ENCODE measurements at regions not wholly inside any gene's neighbourhood (a gene's known extent, or its start where the extent isn't known, plus 50 kb on each side); places are given as distances from the start of the nearest gene placed in this dataset.

GRCh38 chr7:94212160-94212559, 182.5 kb upstream of the COL1A2 start:
- H3K4me2 ChIP-seq (ENCODE audit: low read length): no peak overlapping the region
- H3F3A ChIP-seq (ENCODE audit: low read length, unreplicated experiment): no peaks in the 10 kb centered on the region
- intact Hi-C loops (cut with micrococcal nuclease): no loop called here
- TF ChIP-seq, protein P1, sequence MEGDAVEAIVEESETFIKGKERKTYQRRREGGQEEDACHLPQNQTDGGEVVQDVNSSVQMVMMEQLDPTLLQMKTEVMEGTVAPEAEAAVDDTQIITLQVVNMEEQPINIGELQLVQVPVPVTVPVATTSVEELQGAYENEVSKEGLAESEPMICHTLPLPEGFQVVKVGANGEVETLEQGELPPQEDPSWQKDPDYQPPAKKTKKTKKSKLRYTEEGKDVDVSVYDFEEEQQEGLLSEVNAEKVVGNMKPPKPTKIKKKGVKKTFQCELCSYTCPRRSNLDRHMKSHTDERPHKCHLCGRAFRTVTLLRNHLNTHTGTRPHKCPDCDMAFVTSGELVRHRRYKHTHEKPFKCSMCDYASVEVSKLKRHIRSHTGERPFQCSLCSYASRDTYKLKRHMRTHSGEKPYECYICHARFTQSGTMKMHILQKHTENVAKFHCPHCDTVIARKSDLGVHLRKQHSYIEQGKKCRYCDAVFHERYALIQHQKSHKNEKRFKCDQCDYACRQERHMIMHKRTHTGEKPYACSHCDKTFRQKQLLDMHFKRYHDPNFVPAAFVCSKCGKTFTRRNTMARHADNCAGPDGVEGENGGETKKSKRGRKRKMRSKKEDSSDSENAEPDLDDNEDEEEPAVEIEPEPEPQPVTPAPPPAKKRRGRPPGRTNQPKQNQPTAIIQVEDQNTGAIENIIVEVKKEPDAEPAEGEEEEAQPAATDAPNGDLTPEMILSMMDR (conservative IDR thresholded peaks at IDR 0.05; ENCODE audit: low read depth, low read length): no peak
- TF ChIP-seq EZH2phosphoT487 (IDR thresholded peaks at IDR 0.05; ENCODE audit: borderline replicate concordance, low read length): no peak
- TF ChIP-seq EZH2 (IDR thresholded peaks at IDR 0.05; ENCODE audit: low read length, unreplicated experiment): no peak
- CTCF ChIA-PET: no interaction called here
- no peak overlapping the region for H3K4me3 ChIP-seq (ENCODE audit: low read length)
- no peaks in the 10 kb centered on the region for H4K20me1 ChIP-seq (ENCODE audit: low read length)
- H3K9me3 ChIP-seq (ENCODE audit: low read length): no peaks in the 10 kb centered on the region
- no peaks in the 10 kb centered on the region for H3K4me1 ChIP-seq (ENCODE audit: insufficient read depth, low read length)
- ATAC-seq (no peak), DNase-seq (no peak)
- H3K27me3 ChIP-seq (ENCODE audit: low read length): no peaks in the 10 kb centered on the region
- no TSS peak for BruUV-seq (replicated peaks)
- H2AFZ ChIP-seq (ENCODE audit: low read length): no peak overlapping the region
- H3K9ac ChIP-seq (ENCODE audit: low read length): no peak overlapping the region
- H3K9me2 ChIP-seq (replicated peaks; ENCODE audit: low read length): no peaks in the 10 kb centered on the region
- no peak overlapping the region for H3K27ac ChIP-seq (ENCODE audit: low read length)
- H3K36me3 ChIP-seq (ENCODE audit: low read depth, low read length): no peaks in the 10 kb centered on the region
- no peaks in the 10 kb centered on the region for H3K79me2 ChIP-seq (ENCODE audit: low read length)
- POLR2A ChIA-PET (ENCODE audit: unreplicated experiment): no interaction called here

GRCh38 chr7:94216944-94217461, 177.7 kb upstream of the COL1A2 start:
- Histone ChIP-seq H3K4me1 (ENCODE audit: insufficient read depth, low read length) (no peaks in the 10 kb centered on the region), H3K9me2 (replicated peaks; ENCODE audit: low read length) (no peaks in the 10 kb centered on the region), H3K27ac (ENCODE audit: low read length) (no peak overlapping the region), H3F3A (ENCODE audit: low read length, unreplicated experiment) (no peaks in the 10 kb centered on the region), H3K4me3 (ENCODE audit: low read length) (no peak overlapping the region), H3K79me2 (ENCODE audit: low read length) (no peaks in the 10 kb centered on the region), H3K9me3 (ENCODE audit: low read length) (no peaks in the 10 kb centered on the region), H3K9ac (ENCODE audit: low read length) (no peak overlapping the region), H3K36me3 (ENCODE audit: low read depth, low read length) (no peaks in the 10 kb centered on the region), H2AFZ (ENCODE audit: low read length) (no peak overlapping the region), H3K27me3 (ENCODE audit: low read length) (no peaks in the 10 kb centered on the region), H4K20me1 (ENCODE audit: low read length) (no peaks in the 10 kb centered on the region), H3K4me2 (ENCODE audit: low read length) (no peak overlapping the region)
- BruUV-seq (replicated peaks): no TSS peak
- intact Hi-C loops (cut with micrococcal nuclease): no loop called here
- TF ChIP-seq EZH2phosphoT487 (IDR thresholded peaks at IDR 0.05; ENCODE audit: borderline replicate concordance, low read length): no peak
- DNase-seq: no peak
- no peak for ATAC-seq
- POLR2A ChIA-PET (ENCODE audit: unreplicated experiment): no interaction called here
- CTCF ChIA-PET: no interaction called here

DNA sequence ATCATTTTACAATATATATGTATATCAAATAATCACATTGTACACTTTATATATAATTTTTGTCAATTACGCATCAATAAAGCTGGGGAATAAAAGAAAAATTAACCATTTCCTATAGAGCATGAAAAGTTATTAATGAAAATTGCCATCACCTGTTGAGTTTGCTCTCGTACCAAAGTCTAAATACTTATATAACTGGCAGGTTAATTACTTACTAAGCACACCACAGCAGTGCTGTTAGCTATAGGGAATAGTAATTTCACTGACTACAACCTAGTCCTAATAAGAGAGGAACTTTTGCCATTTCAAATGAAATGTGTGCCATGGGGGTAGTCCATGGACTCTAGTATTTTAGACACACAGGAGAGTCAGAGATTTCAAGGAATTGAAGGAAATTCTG, 176.9 kb upstream of the COL1A2 start:
- ChIA-PET POLR2A (ENCODE audit: unreplicated experiment) (no interaction called here), CTCF (no interaction called here)
- BruUV-seq (replicated peaks): no TSS peak
- H3K9ac ChIP-seq (ENCODE audit: low read length): no peak overlapping the region
- H3K27ac ChIP-seq (ENCODE audit: low read length): no peak overlapping the region
- H3K9me3 ChIP-seq (ENCODE audit: low read length): no peaks in the 10 kb centered on the region
- H4K20me1 ChIP-seq (ENCODE audit: low read length): no peaks in the 10 kb centered on the region
- H3K4me1 ChIP-seq (ENCODE audit: insufficient read depth, low read length): no peaks in the 10 kb centered on the region
- intact Hi-C loops (cut with micrococcal nuclease): no loop called here
- no peak for ATAC-seq
- H3K4me3 ChIP-seq (ENCODE audit: low read length): no peak overlapping the region
- H3K27me3 ChIP-seq (ENCODE audit: low read length): no peaks in the 10 kb centered on the region
- no peak overlapping the region for H2AFZ ChIP-seq (ENCODE audit: low read length)
- H3K9me2 ChIP-seq (replicated peaks; ENCODE audit: low read length): no peaks in the 10 kb centered on the region
- H3K79me2 ChIP-seq (ENCODE audit: low read length): no peaks in the 10 kb centered on the region
- TF ChIP-seq EZH2phosphoT487 (IDR thresholded peaks at IDR 0.05; ENCODE audit: borderline replicate concordance, low read length) (no peak), EZH2 (IDR thresholded peaks at IDR 0.05; ENCODE audit: low read length, unreplicated experiment) (no peak)
- TF ChIP-seq, protein P1 (conservative IDR thresholded peaks at IDR 0.05; ENCODE audit: low read depth, low read length): no peak
- no peak overlapping the region for H3K4me2 ChIP-seq (ENCODE audit: low read length)
- H3K36me3 ChIP-seq (ENCODE audit: low read depth, low read length): no peaks in the 10 kb centered on the region
- no peaks in the 10 kb centered on the region for H3F3A ChIP-seq (ENCODE audit: low read length, unreplicated experiment)
- DNase-seq: no peak
